T follicular helper cell (primary cell): ENCODE measurements at regions not wholly inside any gene's neighbourhood (a gene's known extent, or its start where the extent isn't known, plus 50 kb on each side); places are given as distances from the start of the nearest gene placed in this dataset.

Experiments
- DNase-seq: peaks from one replicate; pipeline ENCODE4 v3.0.0-alpha.2; 2020; ENCODE audit warnings: low read depth

DNA sequence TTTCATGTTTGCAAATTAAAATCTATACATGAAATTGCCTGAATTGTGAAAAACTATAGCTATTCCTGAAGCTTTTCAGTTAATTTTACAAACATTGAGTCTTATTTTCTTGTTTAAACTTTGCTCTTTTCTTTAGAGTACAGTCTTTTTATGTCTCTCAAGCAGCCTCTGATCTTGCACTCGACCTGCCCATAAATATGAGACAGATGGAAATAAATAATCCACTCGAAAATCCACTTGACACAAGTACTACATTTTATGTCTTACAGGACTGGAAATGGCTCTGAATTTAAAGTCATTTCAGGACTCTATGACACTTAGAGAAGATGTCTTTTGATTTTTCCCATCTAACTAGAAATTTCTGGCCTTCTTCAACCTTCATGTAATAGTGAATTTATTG lies 283.8 kb downstream of the USP25 start:
- no peak for DNase-seq

DNA sequence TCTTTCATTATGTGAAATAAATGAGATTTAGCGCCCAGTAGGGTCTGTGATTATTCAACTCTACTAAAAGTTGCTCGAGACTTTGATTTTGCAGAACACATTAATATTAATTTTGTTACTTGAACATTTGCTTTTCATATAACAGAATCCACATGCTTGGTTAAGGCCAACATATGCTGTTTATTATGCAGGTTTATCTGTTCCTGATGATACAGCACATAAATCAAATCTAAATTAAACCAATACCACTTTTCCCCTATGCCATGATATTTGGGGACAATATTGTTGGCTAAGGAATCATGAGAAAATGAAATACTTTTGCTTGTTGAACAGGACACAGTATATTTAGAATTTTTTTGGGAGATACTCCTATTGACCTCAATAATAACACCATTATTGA lies 291.1 kb downstream of the USP25 start:
- DNase-seq, result no peak

DNA sequence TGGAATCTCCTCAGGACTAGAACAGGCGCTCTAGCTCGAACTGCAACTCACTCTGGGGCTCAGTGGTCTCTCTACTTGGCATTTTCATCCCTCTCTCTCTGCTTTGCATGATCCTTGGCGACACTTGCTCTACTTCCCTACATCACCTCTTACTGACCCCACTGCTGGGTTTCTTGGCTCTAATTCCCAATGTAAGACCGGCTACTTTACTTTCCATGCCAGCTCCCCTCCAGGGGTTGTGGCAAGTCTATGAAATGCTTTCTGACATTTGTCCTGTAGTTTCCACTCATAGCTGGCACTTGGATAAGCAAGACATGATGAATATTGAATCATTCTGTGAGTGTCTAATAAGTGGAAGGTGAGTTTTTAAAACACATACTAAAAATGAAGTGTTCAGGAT lies 292.3 kb downstream of the USP25 start:
- no peak for DNase-seq

DNA sequence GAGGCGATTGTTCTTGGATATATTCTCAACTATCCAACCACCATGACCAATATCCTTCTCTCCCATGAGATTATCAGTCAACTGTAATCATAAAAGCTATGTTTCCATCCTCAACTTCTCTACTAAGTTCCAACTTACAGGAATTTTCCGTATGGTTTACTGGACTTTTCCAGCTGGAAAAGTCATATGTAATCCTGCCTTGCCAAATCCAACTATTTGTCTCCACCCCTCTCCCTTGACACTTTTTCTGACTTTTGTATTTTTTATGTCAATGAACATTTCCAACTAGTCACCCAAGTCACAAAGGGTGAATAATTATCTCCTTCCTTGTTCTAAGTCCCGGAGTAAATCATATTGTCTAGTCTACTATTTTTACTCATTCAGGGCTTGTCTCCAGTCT lies 293.1 kb downstream of the USP25 start:
- DNase-seq, result no peak

DNA sequence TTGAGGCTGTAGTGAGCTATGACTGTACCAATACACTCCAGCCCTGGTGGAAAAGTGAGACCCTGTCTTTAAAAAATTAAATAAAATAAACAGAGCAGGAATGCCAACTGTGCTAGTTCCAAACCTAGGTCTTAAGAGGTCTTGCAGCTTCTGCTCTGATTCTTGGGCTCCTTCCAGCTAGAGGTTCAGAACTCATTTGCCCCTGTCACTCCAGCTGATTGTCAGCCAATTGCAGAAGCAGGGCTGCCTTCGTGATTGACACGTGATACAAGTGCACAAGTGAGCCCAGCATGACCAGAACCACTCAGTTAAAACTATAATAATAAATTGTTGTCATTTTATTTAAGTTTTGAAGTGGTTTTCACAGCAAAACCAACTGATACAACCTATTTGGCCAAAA lies 298.4 kb downstream of the USP25 start:
- no peak for DNase-seq

DNA sequence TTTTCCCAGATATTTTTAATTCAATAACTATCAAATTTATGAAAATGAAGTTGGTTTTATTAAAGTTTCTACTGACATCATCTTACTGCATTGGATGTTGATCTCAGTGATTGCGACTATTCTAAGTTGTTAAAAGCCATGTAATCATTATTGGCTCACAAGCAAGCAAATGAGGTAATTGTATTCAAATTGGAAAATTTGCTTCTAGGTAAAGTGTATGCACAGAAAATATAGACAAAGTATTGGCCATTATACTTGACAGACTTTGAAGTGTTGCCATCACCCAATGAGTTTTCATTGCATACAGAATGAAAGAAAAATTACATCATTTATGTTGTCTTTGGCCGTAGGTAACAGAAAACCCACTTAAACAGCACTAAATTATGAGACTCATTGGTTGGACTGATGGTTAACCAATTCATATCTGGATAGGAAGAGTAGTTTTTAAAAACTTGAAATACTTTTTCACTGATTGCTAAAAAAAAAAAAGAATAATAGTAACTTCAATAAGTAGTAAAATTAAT lies 299.2 kb downstream of the USP25 start:
- no peak for DNase-seq

DNA sequence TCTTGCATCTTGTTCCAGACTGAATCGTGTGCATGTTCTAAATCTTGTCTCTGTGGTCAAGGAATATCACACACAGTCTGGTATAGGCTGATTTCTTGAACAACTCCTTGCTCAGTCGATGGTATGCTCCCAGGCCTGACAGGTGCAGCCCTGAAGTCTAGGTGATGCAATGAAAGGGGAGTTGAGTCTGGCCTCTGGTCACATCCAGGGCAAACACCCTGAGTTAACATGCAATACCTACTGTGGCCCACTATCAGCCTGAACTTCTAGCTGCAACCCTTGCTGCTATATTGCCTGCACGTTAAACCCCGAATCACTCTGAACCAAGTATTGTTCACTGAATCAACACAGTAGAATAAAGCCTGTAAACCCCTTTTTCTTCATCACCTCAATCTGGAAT lies 303.4 kb downstream of the USP25 start:
- no peak for DNase-seq

DNA sequence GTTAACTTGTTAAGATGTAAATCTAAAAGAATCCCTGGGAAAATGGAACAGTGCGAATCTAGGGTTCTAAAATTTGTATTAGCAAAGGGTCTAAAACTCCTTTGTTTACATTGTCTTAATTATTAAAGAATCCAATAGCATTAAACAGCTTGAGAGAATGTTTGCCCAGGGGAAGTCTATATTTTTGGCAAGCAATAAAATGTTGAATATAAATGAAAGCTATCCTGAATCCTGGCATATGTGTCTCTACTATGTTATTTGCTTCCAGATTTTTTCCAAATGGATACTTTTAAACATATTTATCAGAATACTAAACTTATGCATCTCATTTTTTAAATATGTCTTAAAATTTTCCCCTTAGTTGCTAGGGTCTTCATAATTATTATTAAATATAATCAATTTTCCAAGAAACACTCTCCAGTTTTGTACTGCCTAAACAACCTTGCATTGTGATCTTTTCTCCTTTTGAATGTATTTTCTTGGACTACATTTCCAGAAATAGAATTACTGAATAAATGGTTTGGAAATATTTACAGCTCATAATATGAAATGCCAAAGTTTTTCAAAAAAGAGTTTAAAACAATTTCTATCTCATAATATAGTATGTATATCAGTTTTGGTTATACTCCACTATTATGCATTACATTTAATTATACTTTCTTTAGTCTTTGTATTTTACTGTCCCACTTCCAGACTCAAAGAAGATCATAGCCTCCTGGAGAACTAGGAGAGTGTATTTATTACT lies 304.8 kb downstream of the USP25 start:
- no peak for DNase-seq

DNA sequence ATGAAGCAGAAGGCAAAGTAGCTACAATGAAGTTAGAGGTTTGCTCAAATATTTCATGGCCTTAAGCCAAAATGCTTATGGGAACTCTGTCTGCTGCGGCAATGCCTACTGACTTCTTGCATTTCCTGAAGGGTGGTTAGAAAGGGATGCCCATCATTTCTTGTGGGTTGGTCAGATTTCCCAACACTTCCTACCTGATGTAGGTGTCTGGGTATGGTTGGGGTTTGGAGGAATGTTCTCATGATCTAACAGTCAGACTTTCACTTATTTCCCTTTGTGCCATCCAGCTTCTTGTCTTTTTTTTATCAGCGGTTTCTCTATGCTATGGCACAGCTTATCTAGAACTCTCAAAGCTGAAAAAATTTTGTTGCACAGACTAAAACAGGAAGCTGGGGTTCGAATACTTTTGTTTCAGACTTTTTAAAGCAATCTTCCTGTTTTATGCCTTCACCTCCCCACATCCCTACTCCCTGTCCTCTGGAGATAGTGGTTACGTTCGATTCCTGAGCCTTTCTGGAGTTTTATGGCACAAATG lies 307.7 kb downstream of the USP25 start:
- no peak for DNase-seq

DNA sequence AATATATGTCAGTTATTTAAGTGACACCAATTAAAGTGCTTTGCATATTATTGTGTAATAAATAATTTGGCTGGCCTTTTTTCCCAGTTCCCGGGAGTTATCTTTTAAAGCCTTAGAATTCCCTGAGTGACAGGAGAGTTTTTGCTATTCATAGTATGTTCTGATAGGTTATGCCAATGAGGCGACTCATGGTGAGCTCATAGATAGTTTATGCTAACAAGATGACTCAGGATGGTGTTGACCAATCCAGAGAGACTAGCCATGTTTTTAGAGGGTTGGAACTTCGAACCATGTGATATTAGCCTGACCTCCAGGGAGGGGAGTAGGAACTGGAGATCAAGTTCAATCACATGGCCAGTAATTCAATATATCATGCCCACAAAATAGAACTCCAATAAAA lies 310.8 kb downstream of the USP25 start:
- no peak for DNase-seq

DNA sequence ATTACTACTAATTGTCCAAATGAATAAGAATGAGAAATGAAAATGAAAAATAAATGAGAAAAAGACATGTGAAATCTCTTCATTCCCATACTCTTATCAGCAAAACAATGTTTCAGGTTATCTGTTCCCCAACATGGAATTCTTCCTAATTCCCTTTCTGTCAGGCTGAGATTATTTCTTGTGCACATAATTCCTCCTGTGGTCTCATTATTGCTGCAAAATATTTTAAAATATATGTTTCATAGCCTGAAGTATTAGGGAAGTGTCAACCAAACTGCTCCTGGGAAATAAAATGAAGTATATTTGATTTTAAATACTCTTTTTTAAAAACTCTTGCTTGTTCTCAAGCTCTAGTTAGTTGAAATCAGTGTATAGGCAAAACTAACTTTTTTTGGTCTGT lies 314.9 kb downstream of the USP25 start:
- no peak for DNase-seq

DNA sequence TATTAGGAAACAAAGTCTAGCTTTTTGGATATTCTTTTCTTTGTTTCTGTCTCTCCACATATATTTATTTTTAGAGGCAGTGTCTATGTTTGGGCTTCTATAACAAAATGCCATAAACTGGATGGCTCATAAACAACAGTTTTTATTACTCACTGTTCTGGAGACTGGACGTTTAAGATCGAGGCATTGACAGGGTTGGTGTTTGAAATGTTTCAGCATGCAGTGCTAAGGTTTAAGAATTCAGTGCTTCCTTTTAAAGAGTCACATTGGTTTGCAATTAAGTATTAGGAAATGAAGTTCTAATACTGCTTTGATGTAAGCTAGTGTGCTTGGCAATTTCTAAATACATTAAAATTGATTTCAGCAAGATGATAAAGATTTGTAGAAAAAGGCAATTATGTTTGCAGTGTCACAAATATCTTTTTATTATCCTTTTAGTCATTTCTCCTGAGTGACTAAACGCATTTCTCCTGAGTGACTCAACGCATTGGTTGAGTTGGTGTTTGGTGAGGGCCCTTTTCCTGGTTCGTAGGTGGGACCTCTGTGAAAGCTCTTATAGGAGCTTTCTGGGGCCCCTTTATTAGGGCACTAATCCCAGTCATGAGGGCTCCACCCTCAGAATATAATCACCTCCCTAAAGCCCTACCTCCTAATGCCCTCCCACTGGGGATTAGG lies 317.0 kb downstream of the USP25 start:
- DNase-seq, result no peak

DNA sequence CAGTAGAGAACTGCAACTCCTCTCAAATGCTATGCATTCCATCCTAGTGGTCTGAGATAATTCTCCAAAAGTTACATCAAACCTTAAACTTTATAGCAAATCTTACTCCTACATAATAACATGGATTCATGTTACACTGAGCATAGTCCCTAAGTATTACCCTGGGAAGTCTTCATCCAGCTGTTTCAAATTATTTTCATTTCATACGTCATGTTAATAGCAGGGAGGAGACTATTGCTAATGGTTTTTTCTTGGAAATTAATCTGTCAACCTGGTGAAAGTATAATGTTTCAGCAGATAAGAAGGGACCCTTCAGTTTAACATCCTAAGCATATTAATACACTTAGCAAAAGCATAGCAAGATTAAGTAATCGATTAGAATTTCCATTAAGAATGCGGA lies 318.1 kb downstream of the USP25 start:
- DNase-seq, result no peak

DNA sequence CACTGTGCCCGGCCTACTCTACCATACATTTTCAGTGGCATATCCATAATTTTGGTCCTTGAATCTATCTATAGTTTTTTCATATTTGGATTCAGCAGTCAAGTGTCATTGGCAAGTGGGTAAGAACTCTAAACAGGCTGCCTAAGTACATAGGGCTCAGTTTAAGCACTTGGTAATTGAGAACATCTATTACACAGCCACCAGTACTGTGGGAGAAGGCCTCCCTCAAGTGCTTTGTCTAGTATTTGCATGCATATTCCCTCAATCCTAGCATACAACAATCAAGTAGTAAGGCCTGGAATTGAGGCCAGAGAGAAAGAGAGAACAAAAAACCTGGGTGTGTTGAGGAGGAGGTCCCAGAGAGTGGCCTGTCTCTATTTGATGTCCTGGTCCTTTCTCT lies 325.2 kb downstream of the USP25 start:
- DNase-seq, result no peak

DNA sequence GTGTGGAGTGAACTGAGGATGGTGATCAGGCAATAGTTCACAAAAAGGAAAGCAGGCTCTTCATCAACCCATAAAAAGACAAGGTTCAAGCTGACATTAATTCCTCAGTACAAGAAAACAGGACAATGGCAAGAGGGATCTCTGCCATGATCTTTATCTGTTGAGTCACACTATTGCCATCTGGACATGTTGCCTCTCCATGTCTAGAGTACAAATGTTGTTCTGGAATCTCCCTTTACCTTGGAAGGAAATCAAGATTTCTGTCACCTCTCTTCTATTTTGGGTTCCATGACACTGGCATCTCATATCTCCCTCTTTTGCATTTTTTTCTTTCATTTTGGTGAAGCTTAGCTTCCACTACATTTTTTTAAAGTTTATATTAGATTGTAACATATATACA lies 329.1 kb downstream of the USP25 start:
- no peak for DNase-seq

DNA sequence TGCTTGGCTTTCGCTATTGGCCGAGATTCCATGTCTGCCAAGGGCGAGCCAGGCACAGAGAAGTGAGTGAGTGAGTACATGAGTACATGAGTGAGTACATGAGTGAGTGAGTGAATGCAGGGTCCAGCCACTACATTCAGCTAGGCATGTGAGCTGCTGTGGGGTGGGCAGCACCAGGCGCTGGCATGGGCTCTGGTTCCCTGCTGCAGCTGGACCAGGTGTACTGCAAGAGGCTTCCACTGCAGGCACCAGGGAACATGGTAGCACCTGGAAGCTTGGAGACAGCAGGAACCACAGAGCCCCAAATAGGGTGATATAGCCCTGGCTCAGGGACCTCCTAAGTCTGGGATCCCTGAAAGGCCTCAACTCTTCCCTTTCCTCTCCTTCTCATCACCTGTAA lies 330.2 kb downstream of the USP25 start:
- DNase-seq, result no peak

DNA sequence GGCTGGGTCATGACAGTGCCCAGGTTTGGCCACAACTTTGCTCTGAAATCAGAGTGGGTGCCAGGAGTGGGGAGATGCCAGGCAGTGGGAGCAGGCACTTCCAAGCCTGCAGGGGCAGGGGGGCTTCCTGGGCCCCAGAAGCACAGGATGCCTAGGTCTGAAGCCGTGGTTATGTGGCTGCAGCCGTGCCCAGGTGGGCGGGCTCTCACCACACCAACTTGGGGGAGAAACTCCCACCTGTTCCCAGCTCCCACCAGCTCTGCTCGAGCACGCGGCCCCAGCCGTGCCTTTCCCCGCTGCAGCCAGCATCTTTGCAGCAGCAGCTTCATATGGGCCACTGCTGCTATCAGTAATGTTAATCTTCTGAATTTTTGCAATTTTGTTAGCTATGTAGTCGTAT lies 331.4 kb downstream of the USP25 start:
- DNase-seq, result no peak

DNA sequence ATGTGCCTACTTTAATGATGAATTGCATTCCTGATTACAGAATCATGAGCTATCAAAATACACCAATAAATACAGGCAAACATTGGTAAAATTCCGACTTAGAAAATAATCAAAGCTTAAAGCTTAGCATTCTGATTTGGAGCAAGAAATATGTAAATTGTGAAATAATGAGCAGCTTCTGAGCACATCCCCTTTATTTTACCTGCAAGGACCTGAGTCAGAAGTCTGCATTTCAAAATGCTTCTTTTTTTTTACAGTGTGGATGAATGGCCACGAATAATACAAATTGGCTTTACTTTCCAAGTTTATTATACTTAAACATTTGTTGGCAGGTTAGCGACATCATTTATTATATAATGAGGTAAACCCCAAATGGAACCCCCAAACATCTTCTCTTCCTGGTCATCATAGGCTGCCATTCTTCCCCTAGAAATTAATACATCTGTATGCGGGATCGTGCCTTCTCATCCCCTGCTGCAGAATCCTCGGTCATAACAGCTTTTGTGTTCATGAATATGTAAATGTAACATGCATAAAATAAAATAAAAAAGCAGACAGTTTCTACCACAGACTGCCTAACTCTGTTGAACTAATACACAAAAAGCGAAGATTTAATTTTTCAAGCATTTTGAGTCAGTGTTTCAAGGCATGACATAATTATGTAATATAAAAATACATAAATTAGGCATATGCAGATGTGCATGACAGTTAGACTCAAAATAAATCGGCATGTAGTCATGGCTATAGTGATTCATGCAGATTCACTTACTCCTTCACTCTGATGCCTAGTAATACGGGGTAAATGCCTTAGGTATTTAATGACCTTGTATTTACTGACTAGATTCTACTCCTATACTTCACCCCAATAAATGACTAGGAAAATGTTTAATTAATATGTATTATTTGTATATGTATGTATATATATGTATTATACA lies 339.7 kb downstream of the USP25 start:
- no peak for DNase-seq

DNA sequence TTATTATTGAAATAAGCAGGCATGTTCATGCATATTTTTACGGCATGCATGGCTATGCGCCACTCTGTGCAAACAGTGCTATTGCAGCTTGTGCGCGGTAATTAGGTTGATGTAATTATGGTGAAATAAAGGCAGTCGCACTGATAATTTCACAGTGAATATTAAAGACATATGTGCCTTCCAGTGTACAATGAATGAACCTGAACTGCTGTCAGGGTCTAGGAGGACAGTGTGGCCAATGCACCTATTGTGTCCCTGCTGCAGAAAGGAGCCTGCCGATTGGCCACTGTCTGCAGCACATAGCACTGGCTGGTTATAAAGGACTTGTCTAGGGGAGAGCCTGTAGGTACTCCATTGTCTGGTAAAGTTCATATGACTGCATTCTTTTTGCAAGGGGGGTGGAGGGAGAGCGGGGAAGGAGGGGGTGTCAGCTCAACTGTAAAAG lies 340.4 kb downstream of the USP25 start:
- DNase-seq, result no peak

DNA sequence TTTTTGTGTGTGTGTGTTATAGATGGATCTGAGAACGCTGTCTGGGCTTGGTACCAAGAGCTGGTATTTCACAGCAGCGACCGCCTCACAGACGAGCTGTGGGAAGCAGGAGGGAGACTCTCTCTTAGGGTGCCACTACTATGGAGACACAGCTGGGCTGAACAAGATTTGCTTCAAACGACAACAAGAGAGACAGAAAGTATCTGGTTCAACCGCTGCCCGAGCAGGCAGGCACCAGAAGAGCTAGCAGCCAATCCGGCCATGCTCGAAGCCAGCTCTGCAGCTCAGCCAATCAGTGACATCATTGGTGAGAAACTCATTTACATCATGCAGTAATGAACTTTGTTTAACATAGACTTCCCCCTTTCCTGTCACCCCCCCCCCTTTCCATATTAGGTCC lies 341.3 kb downstream of the USP25 start:
- no peak for DNase-seq

DNA sequence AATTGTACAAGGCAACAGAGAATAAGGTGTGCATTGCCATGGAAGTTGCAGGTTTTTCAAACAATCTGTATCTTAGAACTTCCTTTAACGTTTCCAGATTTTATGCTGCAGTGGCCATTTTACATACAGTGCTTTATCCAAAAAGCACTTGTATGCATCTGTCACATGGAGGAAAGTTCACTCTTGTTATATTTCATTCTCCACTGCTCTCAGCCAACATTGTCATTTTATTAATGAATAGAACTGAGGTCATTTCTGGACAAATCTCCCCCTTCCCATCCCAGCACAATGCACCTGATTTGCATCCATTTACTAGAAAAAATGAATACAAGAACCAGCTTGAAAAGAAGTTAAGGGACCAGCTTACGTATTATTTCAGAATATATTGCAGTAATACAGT lies 342.0 kb downstream of the USP25 start:
- no peak for DNase-seq

DNA sequence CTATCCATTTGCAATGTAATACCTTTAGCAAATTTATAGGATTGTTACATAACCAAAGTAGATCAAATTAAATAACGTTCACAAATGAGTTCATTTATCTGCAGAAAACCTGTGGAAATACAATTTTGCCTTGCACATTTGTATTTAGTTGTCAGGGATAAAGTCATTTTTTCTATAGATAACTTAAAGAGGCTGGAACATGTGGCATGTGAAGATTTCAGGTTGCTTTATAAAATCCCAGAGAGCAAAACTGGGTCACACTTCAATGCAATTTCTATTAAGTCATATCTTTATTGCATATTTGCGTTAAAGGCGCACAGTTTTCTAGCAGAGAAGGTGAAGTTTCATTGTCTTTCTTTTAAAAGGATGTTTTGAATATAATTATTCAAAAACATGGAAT lies 342.4 kb downstream of the USP25 start:
- DNase-seq, result no peak
